ENCODE measurements at regions not wholly inside any gene's neighbourhood (a gene's known extent, or its start where the extent isn't known, plus 50 kb on each side); places are given as distances from the start of the nearest gene placed in this dataset.
"Not testable (repeated sequence)": the region's sequence is repeated elsewhere in the genome, so short reads cannot be mapped to it uniquely, and the experiment has no call there.

- H3K36me3 ChIP-seq (ENCODE audit: insufficient read depth, low read length) = no peaks in the 10 kb centered on the region
- H3K4me1 ChIP-seq (ENCODE audit: insufficient read depth, low read length) = no peaks in the 10 kb centered on the region
- no peaks in the 10 kb centered on the region for H3K9me3 ChIP-seq (ENCODE audit: low read length)
- H3K4me3 ChIP-seq (ENCODE audit: low read length) = no peak overlapping the region
- no peak overlapping the region for H2AFZ ChIP-seq (ENCODE audit: low read depth, low read length)
- no peaks in the 10 kb centered on the region for H3K27me3 ChIP-seq (ENCODE audit: insufficient read depth, low read length)
Measured at GRCh38 chr7:34445653-34446052, 212.4 kb upstream of the NPSR1 start.

DNA sequence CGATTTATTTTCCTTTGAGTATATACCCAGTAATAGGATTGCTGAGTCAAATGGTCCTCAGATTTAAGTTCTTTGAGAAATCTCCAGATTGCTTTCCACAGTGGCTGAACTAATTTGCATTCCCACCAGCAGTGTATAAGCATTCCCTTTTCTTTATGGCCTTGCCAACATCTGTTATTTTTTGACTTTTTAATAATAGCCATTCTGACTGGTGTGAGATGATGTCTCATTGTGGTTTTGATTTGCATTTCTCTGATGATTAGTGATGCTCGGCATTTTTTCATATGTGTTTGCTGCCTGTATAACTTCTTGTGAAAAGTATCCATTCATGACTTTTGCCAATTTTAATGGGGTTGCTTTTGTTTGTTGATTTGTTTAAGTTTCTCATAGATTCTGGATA lies 209.5 kb upstream of the NPSR1 start:
- not testable (repeated sequence) for H2AFZ ChIP-seq (ENCODE audit: low read depth, low read length); H3K9me3 ChIP-seq (ENCODE audit: low read length); H3K36me3 ChIP-seq (ENCODE audit: insufficient read depth, low read length); H3K4me3 ChIP-seq (ENCODE audit: low read length); H3K4me1 ChIP-seq (ENCODE audit: insufficient read depth, low read length); H3K27me3 ChIP-seq (ENCODE audit: insufficient read depth, low read length)

DNA sequence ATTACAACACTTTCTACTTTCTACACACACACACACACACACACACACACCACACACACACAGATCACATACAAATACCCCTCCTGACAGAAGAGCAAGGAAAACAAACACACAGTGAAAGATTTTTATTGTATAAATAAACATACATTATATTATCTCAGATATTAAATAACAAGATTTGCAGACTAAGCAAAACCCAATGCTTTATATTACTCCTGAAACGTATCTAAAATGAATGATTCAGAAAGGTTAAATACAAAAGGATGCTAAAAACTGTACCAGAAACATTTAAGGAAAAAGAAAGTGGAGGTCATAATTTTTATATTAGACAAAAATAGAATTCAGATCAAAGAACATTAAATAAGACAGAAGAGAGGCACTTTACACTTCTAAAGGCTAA lies 208.3 kb upstream of the NPSR1 start:
- Histone ChIP-seq H3K4me3 (ENCODE audit: low read length) (no peak overlapping the region), H2AFZ (ENCODE audit: low read depth, low read length) (no peak overlapping the region), H3K9me3 (ENCODE audit: low read length) (no peaks in the 10 kb centered on the region), H3K36me3 (ENCODE audit: insufficient read depth, low read length) (no peaks in the 10 kb centered on the region), H3K27me3 (ENCODE audit: insufficient read depth, low read length) (no peaks in the 10 kb centered on the region), H3K4me1 (ENCODE audit: insufficient read depth, low read length) (no peaks in the 10 kb centered on the region)

- Histone ChIP-seq H3K9me3 (ENCODE audit: low read length) (no peaks in the 10 kb centered on the region), H2AFZ (ENCODE audit: low read depth, low read length) (no peak overlapping the region), H3K36me3 (ENCODE audit: insufficient read depth, low read length) (no peaks in the 10 kb centered on the region), H3K27me3 (ENCODE audit: insufficient read depth, low read length) (no peaks in the 10 kb centered on the region), H3K4me1 (ENCODE audit: insufficient read depth, low read length) (no peaks in the 10 kb centered on the region), H3K4me3 (ENCODE audit: low read length) (no peak overlapping the region)
Measured at GRCh38 chr7:34451183-34451582, 206.8 kb upstream of the NPSR1 start.

DNA sequence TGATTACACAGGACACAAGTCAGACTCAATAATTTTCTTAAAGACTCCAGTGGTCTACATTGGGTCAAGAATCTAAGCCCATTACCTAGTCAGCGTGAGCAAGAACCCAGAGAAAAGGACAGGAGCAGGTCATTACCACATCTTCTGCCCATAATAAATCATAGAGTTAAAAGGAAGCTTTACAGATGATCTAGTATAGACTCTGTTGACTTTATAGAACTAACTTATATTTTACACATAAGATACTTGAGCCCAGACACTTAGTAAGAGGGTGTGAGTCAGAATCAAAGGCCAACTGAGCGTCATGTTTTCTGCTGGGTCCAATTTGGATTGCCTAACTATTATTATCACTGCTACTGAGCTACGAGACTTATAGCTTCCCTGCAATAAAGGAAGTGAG lies 206.1 kb upstream of the NPSR1 start:
- Histone ChIP-seq H3K4me3 (ENCODE audit: low read length) (no peak overlapping the region), H2AFZ (ENCODE audit: low read depth, low read length) (no peak overlapping the region), H3K27me3 (ENCODE audit: insufficient read depth, low read length) (no peaks in the 10 kb centered on the region), H3K36me3 (ENCODE audit: insufficient read depth, low read length) (no peaks in the 10 kb centered on the region), H3K9me3 (ENCODE audit: low read length) (no peaks in the 10 kb centered on the region), H3K4me1 (ENCODE audit: insufficient read depth, low read length) (no peaks in the 10 kb centered on the region)

DNA sequence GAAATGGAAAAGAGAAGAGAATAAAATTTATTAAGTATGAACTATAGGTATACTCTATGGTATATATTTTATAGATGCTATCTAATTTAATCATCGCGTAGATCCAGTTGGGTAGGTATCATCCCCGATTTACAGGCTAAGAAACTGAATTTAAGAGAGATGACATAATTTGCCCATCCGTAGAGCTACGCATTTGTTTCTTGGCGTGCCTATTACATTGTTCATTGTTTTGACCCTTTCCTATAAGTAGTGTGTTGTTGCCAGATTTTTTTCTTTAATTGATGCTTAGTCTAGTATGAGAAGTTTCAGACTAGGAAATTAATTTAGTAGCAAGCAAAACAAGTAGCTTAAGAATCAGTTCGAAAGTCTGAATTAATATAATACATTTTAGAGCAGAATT lies 205.7 kb upstream of the NPSR1 start:
- H3K4me1 ChIP-seq (ENCODE audit: insufficient read depth, low read length) = no peaks in the 10 kb centered on the region
- no peak overlapping the region for H2AFZ ChIP-seq (ENCODE audit: low read depth, low read length)
- no peaks in the 10 kb centered on the region for H3K27me3 ChIP-seq (ENCODE audit: insufficient read depth, low read length)
- no peaks in the 10 kb centered on the region for H3K36me3 ChIP-seq (ENCODE audit: insufficient read depth, low read length)
- no peak overlapping the region for H3K4me3 ChIP-seq (ENCODE audit: low read length)
- H3K9me3 ChIP-seq (ENCODE audit: low read length) = no peaks in the 10 kb centered on the region

DNA sequence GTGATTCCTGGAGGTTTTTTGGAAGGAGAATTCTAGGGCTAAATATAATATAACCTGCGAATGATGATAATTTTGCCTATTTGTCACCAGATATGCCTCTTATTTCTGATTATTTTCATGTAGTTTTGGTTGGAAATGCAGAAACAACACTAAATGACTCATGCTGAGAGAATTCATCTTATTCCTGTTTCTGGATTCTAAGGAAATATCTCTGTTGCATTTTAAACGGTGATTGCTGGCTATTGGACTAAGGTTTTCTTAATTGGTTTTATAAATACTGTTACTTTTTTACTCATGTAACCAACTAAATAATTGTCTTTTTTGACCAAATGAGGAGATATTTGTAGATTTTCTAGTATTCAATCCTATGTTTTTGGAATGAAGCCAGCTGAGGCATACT lies 204.9 kb upstream of the NPSR1 start:
- no peaks in the 10 kb centered on the region for H3K36me3 ChIP-seq (ENCODE audit: insufficient read depth, low read length)
- no peak overlapping the region for H3K4me3 ChIP-seq (ENCODE audit: low read length)
- H3K9me3 ChIP-seq (ENCODE audit: low read length) = no peaks in the 10 kb centered on the region
- H3K27me3 ChIP-seq (ENCODE audit: insufficient read depth, low read length) = no peaks in the 10 kb centered on the region
- H2AFZ ChIP-seq (ENCODE audit: low read depth, low read length) = no peak overlapping the region
- no peaks in the 10 kb centered on the region for H3K4me1 ChIP-seq (ENCODE audit: insufficient read depth, low read length)

- H3K4me1 ChIP-seq (ENCODE audit: insufficient read depth, low read length) = no peaks in the 10 kb centered on the region
Measured at GRCh38 chr7:34454381-34454780, 203.6 kb upstream of the NPSR1 start.

GRCh38 chr7:34457329-34457728 lies 200.7 kb upstream of the NPSR1 start:
- Histone ChIP-seq H3K27me3 (ENCODE audit: insufficient read depth, low read length) (no peaks in the 10 kb centered on the region), H3K4me3 (ENCODE audit: low read length) (no peak overlapping the region), H2AFZ (ENCODE audit: low read depth, low read length) (no peak overlapping the region), H3K4me1 (ENCODE audit: insufficient read depth, low read length) (no peaks in the 10 kb centered on the region), H3K9me3 (ENCODE audit: low read length) (no peaks in the 10 kb centered on the region), H3K36me3 (ENCODE audit: insufficient read depth, low read length) (no peaks in the 10 kb centered on the region)

More at GRCh38 chr7:34454381-34454780, 203.6 kb upstream of the NPSR1 start:
- Histone ChIP-seq H3K36me3 (ENCODE audit: insufficient read depth, low read length) (no peaks in the 10 kb centered on the region), H3K27me3 (ENCODE audit: insufficient read depth, low read length) (no peaks in the 10 kb centered on the region), H2AFZ (ENCODE audit: low read depth, low read length) (no peak overlapping the region), H3K9me3 (ENCODE audit: low read length) (no peaks in the 10 kb centered on the region), H3K4me3 (ENCODE audit: low read length) (no peak overlapping the region)

DNA sequence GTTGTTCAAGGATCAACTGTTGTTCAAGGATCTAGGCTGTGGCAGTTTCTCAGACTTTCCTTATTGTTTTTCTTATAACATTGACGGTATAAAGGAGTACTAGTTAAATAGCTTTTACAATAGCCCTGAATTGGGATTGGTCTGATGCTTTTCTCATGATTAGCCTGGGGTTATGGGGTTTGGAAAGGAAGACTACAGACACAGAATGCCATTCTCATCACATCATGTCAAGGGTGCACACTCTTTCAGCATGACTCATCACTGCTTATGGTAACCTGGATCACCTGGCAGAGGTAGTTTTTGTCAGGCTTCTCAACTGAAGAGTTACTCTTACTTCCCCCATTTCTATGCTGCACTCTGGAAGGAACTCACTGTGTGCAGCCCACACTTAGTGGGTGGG lies 194.2 kb upstream of the NPSR1 start:
- no peaks in the 10 kb centered on the region for H3K27me3 ChIP-seq (ENCODE audit: insufficient read depth, low read length)
- no peaks in the 10 kb centered on the region for H3K4me1 ChIP-seq (ENCODE audit: insufficient read depth, low read length)
- H3K4me3 ChIP-seq (ENCODE audit: low read length) = no peak overlapping the region
- no peaks in the 10 kb centered on the region for H3K9me3 ChIP-seq (ENCODE audit: low read length)
- H2AFZ ChIP-seq (ENCODE audit: low read depth, low read length) = no peak overlapping the region
- no peaks in the 10 kb centered on the region for H3K36me3 ChIP-seq (ENCODE audit: insufficient read depth, low read length)

DNA sequence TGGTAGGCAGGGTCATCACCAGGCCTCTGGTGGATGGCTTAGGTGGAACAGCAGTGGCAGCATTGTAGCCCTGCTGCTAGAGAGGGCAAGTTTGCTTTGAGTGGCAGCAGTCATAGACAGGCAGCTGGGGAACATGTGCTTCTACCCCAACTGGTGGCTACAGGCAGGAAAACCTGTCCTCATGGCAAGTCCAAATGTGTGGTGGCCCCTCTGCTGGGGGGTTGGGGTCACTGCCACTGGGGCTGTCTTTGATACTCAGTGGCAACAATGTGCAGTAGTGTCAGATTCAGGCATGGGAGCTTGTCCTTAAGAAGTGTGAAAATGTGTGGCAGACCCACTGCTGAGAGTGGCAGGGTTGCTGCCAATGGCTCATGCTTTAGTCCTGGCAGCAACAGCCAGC lies 186.2 kb upstream of the NPSR1 start:
- Histone ChIP-seq H3K4me3 (ENCODE audit: low read length) (no peak overlapping the region), H3K36me3 (ENCODE audit: insufficient read depth, low read length) (no peaks in the 10 kb centered on the region), H3K4me1 (ENCODE audit: insufficient read depth, low read length) (no peaks in the 10 kb centered on the region), H3K9me3 (ENCODE audit: low read length) (no peaks in the 10 kb centered on the region), H3K27me3 (ENCODE audit: insufficient read depth, low read length) (no peaks in the 10 kb centered on the region), H2AFZ (ENCODE audit: low read depth, low read length) (no peak overlapping the region)

- H3K36me3 ChIP-seq (ENCODE audit: insufficient read depth, low read length) = no peaks in the 10 kb centered on the region
- no peaks in the 10 kb centered on the region for H3K4me1 ChIP-seq (ENCODE audit: insufficient read depth, low read length)
- H3K9me3 ChIP-seq (ENCODE audit: low read length) = no peaks in the 10 kb centered on the region
- no peak overlapping the region for H3K4me3 ChIP-seq (ENCODE audit: low read length)
- no peaks in the 10 kb centered on the region for H3K27me3 ChIP-seq (ENCODE audit: insufficient read depth, low read length)
- H2AFZ ChIP-seq (ENCODE audit: low read depth, low read length) = no peak overlapping the region
Measured at GRCh38 chr7:34486371-34486770, 171.6 kb upstream of the NPSR1 start.

DNA sequence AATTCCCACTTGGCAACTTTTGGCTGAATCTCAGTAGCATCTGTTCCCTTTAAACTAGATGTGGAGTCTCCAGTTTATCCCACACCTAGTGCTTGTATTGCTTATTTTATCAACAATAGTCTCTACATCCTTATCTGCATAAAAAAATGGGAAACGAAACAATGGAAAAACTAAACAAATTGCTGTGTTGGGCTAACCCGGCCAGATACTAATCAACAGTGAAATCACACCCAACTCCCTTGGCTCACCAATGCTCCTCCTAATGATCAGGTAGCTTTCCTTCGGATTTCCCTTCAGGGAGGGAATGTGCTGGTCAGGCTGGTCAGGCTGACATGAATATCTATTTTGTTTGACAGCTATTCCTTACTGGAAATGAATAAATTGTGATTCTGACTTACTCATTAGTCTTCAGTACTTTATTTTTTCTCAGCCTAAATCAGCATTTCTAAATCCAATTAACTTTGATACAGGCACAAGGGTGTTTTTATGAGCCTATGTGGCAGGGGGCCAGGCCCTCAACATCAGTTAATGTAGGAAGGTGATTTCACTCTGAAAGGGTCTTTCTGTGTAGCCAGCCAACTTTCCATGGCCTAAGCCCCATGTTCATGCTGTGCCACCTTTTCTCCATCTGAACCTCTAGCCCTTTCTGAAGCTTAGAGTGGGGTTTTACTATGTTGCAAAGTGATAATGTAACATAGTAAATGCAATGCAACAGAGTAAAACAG lies 170.5 kb upstream of the NPSR1 start:
- H3K36me3 ChIP-seq (ENCODE audit: insufficient read depth, low read length) = no peaks in the 10 kb centered on the region

GRCh38 chr7:34488766-34489165 lies 169.3 kb upstream of the NPSR1 start:
- Histone ChIP-seq H3K4me3 (ENCODE audit: low read length) (no peak overlapping the region), H3K36me3 (ENCODE audit: insufficient read depth, low read length) (no peaks in the 10 kb centered on the region), H3K27me3 (ENCODE audit: insufficient read depth, low read length) (no peaks in the 10 kb centered on the region), H2AFZ (ENCODE audit: low read depth, low read length) (no peak overlapping the region), H3K4me1 (ENCODE audit: insufficient read depth, low read length) (no peaks in the 10 kb centered on the region), H3K9me3 (ENCODE audit: low read length) (no peaks in the 10 kb centered on the region)

More for the DNA sequence above, 170.5 kb upstream of the NPSR1 start:
- H3K4me1 ChIP-seq (ENCODE audit: insufficient read depth, low read length) = no peaks in the 10 kb centered on the region
- no peaks in the 10 kb centered on the region for H3K27me3 ChIP-seq (ENCODE audit: insufficient read depth, low read length)
- no peaks in the 10 kb centered on the region for H3K9me3 ChIP-seq (ENCODE audit: low read length)
- H2AFZ ChIP-seq (ENCODE audit: low read depth, low read length) = no peak overlapping the region
- H3K4me3 ChIP-seq (ENCODE audit: low read length) = no peak overlapping the region
